ENCODE measurements at regions not wholly inside any gene's neighbourhood (a gene's known extent, or its start where the extent isn't known, plus 50 kb on each side); places are given as distances from the start of the nearest gene placed in this dataset.
"Not testable (repeated sequence)": the region's sequence is repeated elsewhere in the genome, so short reads cannot be mapped to it uniquely, and the experiment has no call there.

DNA sequence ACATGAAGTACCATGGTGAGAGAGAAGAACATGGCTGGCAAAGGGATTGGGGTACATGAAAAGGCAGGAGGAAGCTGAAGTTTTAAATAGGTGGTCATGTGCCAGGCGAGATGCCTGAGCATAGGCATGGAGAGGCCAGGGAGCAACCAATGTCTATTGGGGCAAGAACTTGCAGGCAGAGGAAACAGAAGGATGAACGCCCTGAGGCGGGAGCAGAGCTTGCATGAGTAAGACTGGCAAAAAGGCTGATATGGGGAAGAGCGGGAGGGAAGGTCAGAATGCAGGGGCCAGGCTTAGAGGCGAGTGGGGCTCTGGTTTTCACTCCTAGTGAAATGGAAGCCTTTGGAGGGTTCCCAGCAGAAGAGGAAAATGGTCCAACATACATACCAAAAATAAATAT lies 52.5 kb upstream of the VSTM5 start:
- no peak for DNase-seq

GRCh38 chr11:93903989-93904388 lies 53.6 kb upstream of the VSTM5 start:
- no peak for DNase-seq

DNA sequence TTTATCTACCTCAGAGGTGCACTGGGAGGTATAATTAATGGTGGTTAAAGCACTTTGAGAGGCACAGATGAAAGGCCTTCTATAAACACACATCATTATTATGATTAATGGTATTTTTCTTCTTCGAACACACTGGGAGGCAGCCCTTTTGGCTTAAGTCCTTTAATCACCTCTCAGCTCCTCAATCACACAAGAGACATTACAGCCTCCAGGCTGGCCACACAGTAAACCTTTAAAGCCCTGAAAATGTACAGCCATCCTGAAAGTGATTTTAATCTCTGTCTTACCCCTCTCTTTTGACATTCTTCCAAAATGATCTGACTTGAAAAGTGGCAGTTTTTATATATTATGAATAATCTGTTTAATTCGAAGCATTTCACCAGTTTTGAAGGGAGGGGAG lies 54.3 kb upstream of the VSTM5 start:
- no peak for DNase-seq

DNA sequence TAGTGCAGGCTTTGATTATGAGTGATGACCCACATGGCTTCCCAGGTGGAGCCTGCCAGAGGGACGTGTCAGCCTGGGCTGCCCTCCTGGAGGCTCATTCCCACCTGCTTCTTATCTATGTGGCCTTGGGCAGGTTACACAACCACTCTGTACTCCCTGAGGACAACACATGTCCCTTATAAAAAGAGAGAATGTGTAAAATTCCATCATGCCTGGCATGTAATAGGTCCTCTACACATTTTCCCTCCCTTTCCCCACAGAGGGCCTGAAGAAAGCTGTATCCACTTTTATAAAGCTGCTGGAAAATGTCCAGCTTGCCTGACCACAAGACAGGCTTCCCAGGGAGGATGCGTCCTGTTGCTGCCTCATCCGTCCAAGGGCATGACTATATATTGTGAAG lies 55.0 kb upstream of the VSTM5 start:
- no peak for DNase-seq

DNA sequence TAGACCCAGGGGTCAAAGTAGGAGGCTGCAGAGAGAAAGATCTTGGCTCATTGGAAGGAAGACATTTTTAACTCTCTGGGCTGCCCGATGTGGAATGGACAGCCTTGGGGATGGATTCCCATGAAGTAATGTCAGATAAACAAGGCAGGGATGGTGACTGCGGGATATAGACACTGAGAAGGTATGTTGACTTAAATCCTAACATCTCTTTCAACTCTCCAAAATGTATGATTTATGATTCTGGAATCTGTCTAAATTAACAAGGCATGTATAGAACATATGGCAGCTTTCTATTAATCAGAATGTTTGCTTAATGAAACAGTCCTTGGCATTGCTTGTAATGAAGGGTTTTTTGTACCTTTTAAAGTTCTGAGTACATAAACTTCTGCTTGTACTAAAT lies 56.1 kb upstream of the VSTM5 start:
- DNase-seq: no peak

DNA sequence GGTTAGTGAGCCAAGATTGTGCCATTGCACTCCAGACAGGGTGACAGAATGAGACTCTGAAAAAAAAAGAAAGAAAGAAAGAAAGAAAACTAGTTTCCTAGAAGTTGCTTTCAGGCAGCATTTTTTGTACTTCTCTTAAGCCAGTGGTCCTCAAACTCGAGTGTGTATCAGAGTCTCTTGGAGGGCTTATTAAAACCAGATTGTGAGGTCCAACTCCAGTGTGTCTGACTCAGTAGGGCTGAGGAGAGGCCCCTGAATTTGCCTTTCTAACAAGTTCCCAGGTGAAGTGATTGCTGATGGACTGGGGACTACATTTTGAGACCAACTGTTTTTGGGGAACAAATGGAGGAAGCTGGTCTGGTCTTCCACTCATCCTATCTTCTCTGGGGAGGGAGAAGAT lies 57.5 kb upstream of the VSTM5 start:
- no peak for DNase-seq

DNA sequence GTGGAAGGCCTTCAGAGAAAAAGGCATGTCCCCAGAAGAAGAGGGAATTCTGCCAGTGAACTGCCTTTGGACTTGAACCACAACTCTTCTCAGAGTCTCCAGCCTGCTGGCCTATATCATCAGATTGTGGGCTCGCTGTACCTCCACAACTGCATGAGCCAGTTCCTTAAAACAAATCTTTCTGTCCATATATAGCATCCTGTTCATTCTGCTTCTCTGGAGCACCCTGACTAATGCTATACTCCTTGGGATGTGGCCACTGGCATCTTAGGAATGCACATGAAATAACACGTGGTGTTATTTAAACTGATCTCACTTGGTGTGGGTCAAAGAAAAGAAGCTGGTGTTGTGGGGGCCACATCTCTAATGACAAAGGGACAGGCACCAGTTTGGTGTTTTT lies 58.3 kb upstream of the VSTM5 start:
- DNase-seq: no peak

- no peak for DNase-seq
These were observed 67.3 kb upstream of the VSTM5 start for GRCh38 chr11:93917673-93918072.

GRCh38 chr11:93921695-93922468 lies 71.5 kb upstream of the VSTM5 start:
- peak; percentile 2 for DNase-seq

- no peak for DNase-seq
These were observed 72.4 kb upstream of the VSTM5 start for GRCh38 chr11:93922830-93923229.

DNA sequence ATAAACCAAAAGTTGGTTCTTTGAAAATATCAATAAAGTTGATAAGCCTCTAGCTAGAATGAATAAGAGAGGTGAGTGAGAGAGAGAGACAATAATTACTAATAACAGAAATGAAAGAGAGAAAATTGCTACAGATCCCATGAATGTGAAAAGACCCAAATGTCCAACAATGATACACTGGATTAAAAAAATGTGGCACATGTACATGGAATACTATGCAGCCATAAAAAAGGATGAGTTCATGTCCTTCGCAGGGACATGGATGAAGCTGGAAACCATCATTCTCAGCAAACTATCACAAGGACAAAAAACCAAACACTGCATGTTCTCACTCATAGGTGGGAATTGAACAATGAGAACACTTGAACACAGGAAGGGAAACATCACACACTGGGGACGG lies 75.7 kb upstream of the VSTM5 start:
- DNase-seq: not testable (repeated sequence)

- no peak for DNase-seq
These were observed 79.0 kb upstream of the VSTM5 start for GRCh38 chr11:93929407-93929806.

GRCh38 chr11:93933230-93933629 lies 82.8 kb upstream of the VSTM5 start:
- DNase-seq: no peak

DNA sequence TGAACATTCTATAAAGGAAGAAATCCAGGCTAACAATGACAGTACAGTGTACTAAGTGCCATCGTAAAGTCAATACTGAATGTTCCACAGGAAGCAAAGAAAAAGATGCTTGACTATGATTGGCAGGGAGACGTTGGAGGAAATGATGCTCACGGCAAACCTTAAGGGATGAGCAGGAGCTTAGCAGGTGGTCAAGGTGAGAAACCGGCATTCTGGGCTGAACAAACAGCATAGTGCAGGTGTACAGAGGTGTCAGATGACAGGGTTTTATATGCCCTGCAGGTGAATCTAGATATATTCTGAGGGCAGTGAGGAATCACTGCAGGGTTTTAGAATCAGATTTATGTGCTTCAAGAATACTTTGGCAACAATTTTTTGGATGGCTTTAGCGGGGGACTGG lies 85.3 kb upstream of the HEPHL1 start:
- DNase-seq: no peak

DNA sequence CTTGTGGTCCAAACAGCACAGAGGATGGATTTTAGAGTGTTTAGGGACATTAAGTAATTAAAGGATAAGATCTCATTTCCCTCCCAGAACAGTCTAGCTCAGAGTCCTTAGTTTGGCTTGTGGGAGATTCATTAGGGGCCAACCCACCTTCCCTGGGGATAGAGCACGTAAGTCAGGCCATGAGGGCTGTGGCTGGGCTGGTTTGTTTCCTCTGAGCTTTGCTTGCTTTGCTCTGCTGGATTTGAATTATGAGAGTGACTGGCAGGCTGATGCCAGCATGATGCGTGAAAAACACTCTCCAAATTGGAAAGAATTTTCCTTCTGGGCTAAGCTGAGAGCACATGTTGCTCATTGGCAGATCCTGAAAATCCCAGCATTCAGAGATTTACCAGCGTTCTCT lies 84.7 kb upstream of the HEPHL1 start:
- DNase-seq: no peak

DNA sequence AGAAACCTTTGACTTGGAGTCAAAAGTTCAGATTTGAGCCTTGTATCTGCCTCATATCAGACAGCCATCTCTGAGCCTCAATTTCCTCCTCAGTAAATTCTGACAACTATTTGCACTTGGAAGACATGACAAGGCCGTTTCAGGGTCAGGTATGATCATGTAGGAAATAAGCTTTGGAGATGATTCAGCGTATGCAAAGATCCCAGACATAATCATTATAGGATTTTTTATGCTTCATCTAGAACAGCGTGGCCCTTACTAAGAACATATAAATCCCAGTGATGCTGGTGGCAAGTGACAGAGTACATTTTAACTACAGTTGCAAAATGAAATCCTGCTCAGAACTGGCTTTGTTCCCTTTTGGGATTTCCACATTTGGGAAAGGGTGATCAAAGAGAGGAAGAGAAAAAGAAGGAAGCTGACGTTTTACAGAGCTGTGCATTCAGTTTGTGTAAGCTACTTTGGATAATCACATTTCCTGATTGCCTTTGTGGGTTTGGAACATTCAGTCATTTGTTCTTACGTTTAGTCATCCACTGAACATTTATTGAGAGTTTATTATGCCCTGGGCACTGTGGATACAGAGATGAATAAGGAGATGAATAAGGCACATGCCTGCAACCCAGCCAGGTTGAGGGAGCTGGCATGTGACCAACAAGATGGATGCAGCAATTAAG lies 81.9 kb upstream of the HEPHL1 start:
- DNase-seq: no peak

GRCh38 chr11:93940395-93940794 lies 80.8 kb upstream of the HEPHL1 start:
- DNase-seq: no peak

DNA sequence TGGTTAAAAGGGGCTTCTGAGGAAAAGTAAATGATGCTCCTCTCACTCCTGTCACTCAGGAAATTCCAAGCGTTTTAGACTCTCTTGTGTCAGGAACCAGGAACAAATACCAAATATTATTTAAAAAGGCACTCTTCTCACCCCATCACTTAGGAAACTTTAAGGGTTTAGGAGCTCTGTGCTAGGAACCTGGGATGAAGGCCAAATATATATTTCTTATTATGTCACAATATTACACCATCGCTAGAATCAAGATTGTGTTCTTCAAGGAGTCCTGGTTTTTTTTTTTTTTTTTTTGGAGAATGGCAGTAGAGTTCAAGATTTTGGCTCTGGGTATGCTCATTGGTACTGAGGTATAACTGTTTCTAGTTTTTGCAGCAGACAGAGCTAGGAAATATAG lies 79.0 kb upstream of the HEPHL1 start:
- DNase-seq: no peak

GRCh38 chr11:93945596-93945995 lies 75.6 kb upstream of the HEPHL1 start:
- DNase-seq: no peak

- DNase-seq: no peak
These were observed 68.9 kb upstream of the HEPHL1 start for GRCh38 chr11:93952082-93952780.

DNA sequence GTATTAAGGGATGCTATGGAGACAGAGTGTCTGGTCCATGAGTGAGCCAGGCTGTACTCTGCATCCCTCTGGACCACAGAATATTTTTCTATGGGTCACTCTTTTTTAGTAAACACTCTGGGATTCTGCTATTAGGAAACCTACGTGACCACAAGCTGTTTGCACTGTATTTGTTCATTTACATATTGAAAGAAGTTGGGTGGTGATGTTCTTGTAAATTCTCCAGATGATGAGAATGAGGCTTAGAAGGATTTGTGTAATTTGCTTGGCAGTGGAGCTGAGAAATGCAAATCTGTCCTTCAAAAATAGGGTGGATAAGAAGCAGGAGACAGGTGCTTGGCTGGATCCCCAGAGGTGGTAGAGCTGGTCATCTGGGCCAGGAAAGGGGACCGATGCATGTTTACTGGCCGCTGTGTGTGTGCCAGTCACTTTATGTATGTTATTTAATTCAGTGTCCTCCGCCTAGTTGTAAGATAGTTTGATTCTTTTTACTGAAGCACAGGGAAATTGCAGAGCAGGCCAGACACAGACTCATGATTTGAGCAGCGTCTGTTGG lies 63.7 kb upstream of the HEPHL1 start:
- no peak for DNase-seq

DNA sequence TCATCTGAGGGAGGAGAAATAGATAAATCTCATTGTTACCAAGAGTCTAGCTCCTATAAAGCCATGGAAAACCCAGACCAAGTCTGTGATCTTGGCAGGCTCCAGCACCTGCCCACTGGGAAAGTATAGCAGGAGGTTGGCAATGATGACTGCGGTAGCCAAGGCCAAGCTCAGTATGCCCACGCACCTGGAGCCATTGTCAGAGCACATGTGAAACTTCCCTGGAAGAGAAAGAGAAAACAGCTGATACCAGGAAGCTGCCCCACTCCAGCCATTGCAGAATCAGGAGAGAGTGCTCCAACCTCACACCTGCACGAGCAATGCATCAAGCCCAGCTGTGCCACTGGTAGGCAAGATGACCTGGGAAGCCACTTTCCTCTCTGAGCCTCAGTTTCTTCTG lies 62.2 kb upstream of the HEPHL1 start:
- no peak for DNase-seq

DNA sequence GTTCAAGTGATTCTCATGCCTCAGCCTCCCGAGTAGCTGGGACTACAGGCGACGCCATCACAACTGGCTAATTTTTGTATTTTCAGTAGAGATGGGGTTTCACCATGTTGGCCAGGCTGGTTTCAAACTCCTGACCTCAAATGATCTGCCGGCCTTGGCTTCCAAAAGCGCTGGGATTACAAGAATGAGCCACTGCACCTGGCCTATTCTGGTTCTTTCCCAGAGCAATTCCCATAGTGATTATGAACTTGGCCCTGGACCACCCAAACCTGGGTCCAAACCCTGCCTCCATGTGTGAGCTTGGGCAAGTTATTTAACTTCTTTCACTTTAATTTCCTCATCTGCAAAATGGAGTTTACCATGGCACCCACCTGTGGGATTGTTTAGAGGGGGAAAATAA lies 61.5 kb upstream of the HEPHL1 start:
- DNase-seq: no peak

DNA sequence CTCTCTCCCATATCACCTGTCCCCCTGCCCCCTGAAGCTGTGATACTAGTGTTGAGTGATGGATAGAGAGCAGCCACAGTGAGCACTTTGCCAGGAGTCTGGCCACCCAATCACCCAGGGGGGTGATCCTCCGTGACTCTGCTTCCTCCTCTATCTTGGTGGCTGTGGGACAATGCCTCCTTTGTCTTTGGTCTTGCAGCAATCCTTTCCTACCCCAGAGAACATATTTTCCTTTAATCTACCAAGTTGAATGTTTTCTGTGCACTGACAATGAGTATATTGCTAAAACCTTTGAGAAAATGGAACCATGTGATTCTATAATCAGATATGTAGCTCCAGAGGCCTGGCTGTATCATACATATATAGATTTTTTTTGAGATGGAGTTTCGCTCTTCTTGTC lies 58.1 kb upstream of the HEPHL1 start:
- no peak for DNase-seq

Measured in NCI-H446 treated with DMSO at 0.1 percent for 48 hours (cell line).